SU-DHL-6 (cell line): ENCODE measurements at regions not wholly inside any gene's neighbourhood (a gene's known extent, or its start where the extent isn't known, plus 50 kb on each side); places are given as distances from the start of the nearest gene placed in this dataset.

Source experiments
- EZH2phosphoT487 ChIP-seq: fragments of 200-600 bp; sonication (generic), shearing (Covaris generic); conservative IDR thresholded peaks from 2 replicates; pipeline ENCODE4 v1.6.1; 2018; ENCODE audit warnings: mild to moderate bottlenecking, antibody characterized with exemption, low read length, moderate library complexity, mixed read lengths
- TF ChIP-seq, protein P1 (sequence below): fragments of 200-600 bp; sonication (generic); IDR thresholded peaks from one replicate; pipeline ENCODE4 v1.5.1; 2017; ENCODE audit warnings: antibody characterized with exemption, mild to moderate bottlenecking, low read length, moderate library complexity; ENCODE audit not compliant: insufficient read depth, poor library complexity, severe bottlenecking

DNA sequence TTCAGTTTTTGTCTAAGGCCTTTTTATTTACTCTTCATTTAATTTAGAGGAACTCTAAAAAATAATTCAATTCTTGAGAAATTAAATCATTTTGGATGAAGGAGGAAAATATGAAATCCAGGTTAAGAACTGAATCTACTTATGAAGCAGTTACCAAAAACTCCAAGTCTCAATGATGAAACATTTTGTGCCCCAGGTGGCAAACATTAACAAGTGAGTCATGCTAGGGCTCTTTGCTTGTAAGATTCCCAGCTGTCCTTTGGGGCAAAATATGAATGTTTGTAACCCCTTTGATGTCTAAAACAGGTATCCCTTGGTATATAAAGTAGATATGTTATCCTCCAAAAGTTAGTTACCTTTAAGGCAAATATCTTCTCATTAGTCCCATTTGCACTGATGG lies 202.4 kb downstream of the NEDD1 start:
- TF ChIP-seq, protein P1, sequence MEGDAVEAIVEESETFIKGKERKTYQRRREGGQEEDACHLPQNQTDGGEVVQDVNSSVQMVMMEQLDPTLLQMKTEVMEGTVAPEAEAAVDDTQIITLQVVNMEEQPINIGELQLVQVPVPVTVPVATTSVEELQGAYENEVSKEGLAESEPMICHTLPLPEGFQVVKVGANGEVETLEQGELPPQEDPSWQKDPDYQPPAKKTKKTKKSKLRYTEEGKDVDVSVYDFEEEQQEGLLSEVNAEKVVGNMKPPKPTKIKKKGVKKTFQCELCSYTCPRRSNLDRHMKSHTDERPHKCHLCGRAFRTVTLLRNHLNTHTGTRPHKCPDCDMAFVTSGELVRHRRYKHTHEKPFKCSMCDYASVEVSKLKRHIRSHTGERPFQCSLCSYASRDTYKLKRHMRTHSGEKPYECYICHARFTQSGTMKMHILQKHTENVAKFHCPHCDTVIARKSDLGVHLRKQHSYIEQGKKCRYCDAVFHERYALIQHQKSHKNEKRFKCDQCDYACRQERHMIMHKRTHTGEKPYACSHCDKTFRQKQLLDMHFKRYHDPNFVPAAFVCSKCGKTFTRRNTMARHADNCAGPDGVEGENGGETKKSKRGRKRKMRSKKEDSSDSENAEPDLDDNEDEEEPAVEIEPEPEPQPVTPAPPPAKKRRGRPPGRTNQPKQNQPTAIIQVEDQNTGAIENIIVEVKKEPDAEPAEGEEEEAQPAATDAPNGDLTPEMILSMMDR, result no peak
- no peak for TF ChIP-seq EZH2phosphoT487
